ENCODE measurements at regions not wholly inside any gene's neighbourhood (a gene's known extent, or its start where the extent isn't known, plus 50 kb on each side); places are given as distances from the start of the nearest gene placed in this dataset.

- 39 to 40% methylated on average over 3 of the region's 3 CpGs for WGBS, 2 donors
- Histone ChIP-seq H3K27ac (no peak overlapping the region), H3K9me3 (no peaks in the 10 kb centered on the region), H3K4me1 (peaks cover 3 to 18% of the 10 kb centered on the region in 2 donors), H3K27me3 (no peaks in the 10 kb centered on the region), H3K4me3 (replicated peaks in 1 of 3) (no peak overlapping the region), H3K36me3 (no peaks in the 10 kb centered on the region)
- TF ChIP-seq POLR2A (IDR thresholded peaks at IDR 0.05) (no peak), CTCF (IDR thresholded peaks at IDR 0.05) (no peak)
- intact Hi-C loops (cut with DNase I): no loop called here
- DNase-seq: no peak
Measured at GRCh38 chr9:28410411-28410810, 837.1 kb upstream of the C9orf72 start.

GRCh38 chr9:28413471-28413870 lies 840.2 kb upstream of the C9orf72 start:
- H3K4me3 ChIP-seq (replicated peaks in 1 of 3): no peak overlapping the region
- 68 to 90% methylated on average over 1 of the region's 1 CpG for WGBS, 2 donors

GRCh38 chr9:28423255-28423654 lies 850.0 kb upstream of the C9orf72 start:
- H3K27ac ChIP-seq: no peak overlapping the region
- TF ChIP-seq POLR2A (IDR thresholded peaks at IDR 0.05) (no peak), CTCF (IDR thresholded peaks at IDR 0.05) (no peak)
- no peaks in the 10 kb centered on the region for H3K36me3 ChIP-seq
- H3K4me1 ChIP-seq: no peaks in the 10 kb centered on the region
- H3K4me3 ChIP-seq (replicated peaks in 1 of 3): no peak overlapping the region
- intact Hi-C loops (cut with DNase I): no loop called here
- WGBS, 2 donors: 35 to 79% methylated on average over 1 of the region's 1 CpG
- H3K27me3 ChIP-seq: no peaks in the 10 kb centered on the region
- no peaks in the 10 kb centered on the region for H3K9me3 ChIP-seq
- DNase-seq: no peak

More at GRCh38 chr9:28413471-28413870, 840.2 kb upstream of the C9orf72 start:
- no peak for DNase-seq
- intact Hi-C loops (cut with DNase I): no loop called here
- no peak overlapping the region for H3K27ac ChIP-seq
- H3K9me3 ChIP-seq: no peaks in the 10 kb centered on the region
- TF ChIP-seq CTCF (IDR thresholded peaks at IDR 0.05): no peak
- no peak for TF ChIP-seq POLR2A (IDR thresholded peaks at IDR 0.05)
- H3K36me3 ChIP-seq: no peaks in the 10 kb centered on the region
- H3K27me3 ChIP-seq: no peaks in the 10 kb centered on the region
- H3K4me1 ChIP-seq: peaks cover 3 to 7% of the 10 kb centered on the region in 2 donors

- TF ChIP-seq CTCF (IDR thresholded peaks at IDR 0.05): no peak
- TF ChIP-seq POLR2A (IDR thresholded peaks at IDR 0.05): no peak
- Histone ChIP-seq H3K36me3 (no peaks in the 10 kb centered on the region), H3K9me3 (no peaks in the 10 kb centered on the region), H3K4me3 (replicated peaks in 1 of 3) (no peak overlapping the region), H3K27ac (no peak overlapping the region), H3K27me3 (no peaks in the 10 kb centered on the region), H3K4me1 (no peaks in the 10 kb centered on the region)
- intact Hi-C loops (cut with DNase I): no loop called here
- WGBS, 2 donors: 54 to 80% methylated on average over 1 of the region's 1 CpG
- no peak for DNase-seq
Measured at GRCh38 chr9:28435456-28435855, 862.2 kb upstream of the C9orf72 start.

GRCh38 chr9:28439688-28440087 lies 866.4 kb upstream of the C9orf72 start:
- Histone ChIP-seq H3K4me3 (replicated peaks in 1 of 3) (no peak overlapping the region), H3K4me1 (no peaks in the 10 kb centered on the region), H3K9me3 (no peaks in the 10 kb centered on the region), H3K27me3 (no peaks in the 10 kb centered on the region), H3K36me3 (no peaks in the 10 kb centered on the region), H3K27ac (no peak overlapping the region)
- 91 to 97% methylated on average over 3 of the region's 3 CpGs for WGBS, 2 donors
- TF ChIP-seq POLR2A (IDR thresholded peaks at IDR 0.05) (no peak), CTCF (IDR thresholded peaks at IDR 0.05) (no peak)
- DNase-seq: no peak
- intact Hi-C loops (cut with DNase I): no loop called here

Data from thyroid gland (tissue), 4 donors.